ENCODE measurements at regions not wholly inside any gene's neighbourhood (a gene's known extent, or its start where the extent isn't known, plus 50 kb on each side); places are given as distances from the start of the nearest gene placed in this dataset.

DNA sequence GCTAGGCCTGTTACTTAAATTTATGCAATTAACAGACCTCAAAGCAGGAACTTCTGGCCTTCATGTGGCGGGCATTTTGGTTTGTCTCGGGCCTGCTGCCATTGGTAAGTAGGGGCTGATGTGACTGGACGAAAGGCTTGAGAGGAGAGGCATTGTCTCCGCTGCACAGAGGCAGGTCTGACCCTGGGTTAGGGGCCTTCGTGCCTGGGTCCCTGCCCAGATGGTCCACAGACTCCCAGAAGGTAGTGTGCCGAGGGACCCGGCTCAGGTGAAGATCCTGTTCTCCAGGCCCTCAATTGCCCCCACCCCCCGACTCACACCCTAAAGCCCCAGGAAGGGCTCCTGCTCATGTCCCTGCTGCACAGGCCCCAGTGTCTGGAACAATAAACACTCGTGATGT lies 764.9 kb downstream of the TMEM182 start:
- no peak for DNase-seq

DNA sequence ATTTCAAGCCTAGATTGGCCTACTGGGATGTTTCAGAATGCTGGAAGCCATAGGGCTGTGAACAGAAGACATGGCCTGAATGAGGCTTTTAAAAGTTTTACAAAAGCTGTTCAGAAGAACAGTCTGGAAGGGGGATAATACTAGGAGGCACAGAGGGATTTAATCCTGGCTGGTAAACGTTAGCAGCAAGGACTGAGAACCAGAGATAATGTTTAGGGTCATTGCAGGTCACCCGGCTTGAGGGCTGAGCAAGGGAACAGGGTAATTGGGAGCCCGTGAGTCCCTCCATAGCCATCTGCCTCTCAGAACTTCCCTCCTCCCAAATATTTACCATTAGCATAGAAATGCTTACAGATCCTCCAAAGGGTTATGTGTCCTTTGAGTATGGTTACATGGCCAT lies 765.4 kb downstream of the TMEM182 start:
- DNase-seq = no peak

DNA sequence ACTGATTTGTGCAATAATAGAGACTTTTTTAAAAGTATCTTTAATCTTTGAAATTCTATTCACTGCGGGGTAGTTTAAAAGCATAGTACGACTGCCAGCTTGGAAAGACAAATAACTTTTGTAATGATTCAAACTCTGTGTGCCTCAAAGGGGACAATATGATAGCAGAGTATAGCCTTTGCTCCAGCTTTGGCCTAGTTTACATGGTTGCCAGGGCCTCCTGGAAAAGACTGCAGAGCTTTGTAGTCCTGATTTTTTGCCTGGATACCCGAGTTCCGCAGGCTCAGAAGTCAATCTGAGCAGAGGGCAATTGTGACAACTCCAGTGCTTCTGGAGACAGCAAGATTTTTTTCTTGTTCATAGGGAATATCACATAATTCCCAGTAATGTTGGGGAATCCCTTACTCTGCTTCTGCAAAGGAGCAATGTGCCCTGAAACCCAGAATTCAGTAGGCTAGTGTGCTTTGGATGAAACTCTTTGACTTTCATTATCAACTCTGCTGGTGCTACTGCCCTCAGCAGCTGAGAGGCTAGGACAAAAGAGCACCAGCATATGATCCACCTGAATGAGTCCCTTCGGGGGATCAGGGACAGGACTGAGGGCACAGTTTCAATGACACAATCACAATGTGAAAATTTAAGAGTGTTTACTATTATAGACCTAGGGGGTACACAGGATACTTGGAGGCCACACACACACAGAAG lies 768.1 kb downstream of the TMEM182 start:
- no peak for DNase-seq

DNA sequence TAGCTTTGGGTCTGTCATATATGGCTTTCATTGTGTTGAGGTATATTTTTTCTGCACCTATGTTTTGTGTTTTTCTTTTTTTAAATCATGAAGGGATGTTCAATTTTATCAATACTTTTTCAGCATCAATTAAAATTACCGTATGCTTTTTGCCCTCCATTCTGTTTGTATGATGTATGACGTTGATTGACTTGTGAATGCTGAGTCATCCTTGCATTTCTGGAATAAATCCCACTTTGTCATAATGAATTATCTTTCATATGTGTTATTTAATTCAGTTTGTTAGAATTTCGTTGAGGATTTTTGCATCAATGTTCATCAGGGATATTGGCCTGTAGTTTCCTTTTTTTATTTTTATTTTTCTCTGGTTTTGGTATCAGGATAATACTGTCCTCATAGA lies 790.9 kb downstream of the TMEM182 start:
- DNase-seq = no peak

DNA sequence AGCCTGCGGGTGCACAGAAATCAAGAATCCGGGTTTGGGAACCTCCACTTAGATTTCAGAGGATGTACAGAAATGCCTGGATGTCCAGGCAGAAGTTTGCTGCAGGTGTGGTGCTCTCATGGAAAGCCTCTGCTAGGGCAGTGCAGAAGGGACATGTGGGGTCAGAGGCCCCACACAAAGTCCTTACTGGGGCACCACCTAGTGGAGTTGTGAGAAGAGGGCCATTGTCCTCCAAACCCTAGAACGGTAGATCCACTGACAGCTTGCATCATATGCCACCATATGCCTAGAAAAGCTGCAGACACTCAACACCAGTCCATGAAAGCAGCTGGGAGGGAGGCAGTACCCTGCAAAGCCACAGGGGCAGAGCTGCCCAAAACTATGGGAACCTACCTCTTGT lies 833.0 kb downstream of the TMEM182 start:
- no peak for DNase-seq

DNA sequence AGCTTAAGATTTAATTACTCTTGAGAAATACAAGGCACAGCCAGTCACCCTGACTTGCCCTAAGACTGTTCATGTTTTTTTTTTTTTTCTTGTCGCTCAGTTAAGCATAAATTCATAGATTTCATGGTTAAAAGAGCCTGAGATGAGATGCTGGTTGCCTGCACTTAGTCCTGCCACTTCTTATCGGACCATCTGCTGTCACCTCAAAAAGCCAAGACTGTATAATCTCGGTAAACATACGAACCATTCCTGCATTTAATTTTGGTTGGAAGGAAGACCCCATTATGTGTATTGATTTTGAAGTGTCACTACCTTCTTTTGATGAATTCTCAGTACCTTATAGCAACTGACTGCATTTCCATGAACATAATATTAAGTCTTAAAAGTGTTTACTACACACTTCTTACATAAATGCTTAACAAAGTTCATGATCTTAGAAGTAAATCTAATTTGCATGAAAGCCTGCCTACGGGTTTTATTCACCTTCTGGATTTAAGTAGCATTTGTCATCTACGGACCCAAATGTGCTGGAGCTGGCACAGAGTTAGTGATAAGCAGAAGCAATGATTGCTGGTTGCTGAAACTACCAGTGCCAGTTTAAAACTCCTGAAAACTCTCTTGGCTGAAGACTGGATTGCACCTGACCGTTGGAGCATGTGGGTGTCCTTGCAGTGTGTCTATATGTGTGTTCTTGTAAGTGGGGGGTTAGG lies 843.4 kb downstream of the TMEM182 start:
- DNase-seq = peak; percentile 69

DNA sequence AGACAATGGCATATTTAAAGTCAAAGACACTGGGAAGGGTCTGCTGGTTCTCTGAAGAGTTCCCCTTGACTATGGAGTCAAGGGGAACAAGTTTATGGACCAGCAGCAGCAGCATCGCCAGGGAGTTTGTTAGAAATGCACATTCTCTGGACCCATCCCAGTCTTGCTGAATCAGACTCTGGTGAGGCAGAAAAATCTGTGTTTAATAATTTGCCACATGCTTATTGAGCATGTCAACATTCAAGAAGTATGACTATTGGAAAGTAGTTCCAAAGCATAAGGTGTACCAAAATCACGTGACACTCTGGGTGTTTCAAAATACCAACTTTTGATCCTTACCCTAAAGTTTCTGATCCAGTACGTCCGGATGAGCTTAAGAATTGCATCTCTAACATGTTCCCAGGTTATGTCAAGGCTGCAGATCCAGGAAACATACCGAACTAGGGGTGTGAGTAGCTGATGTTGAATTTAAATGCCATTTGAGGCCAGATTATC lies 853.8 kb downstream of the TMEM182 start:
- DNase-seq = no peak

DNA sequence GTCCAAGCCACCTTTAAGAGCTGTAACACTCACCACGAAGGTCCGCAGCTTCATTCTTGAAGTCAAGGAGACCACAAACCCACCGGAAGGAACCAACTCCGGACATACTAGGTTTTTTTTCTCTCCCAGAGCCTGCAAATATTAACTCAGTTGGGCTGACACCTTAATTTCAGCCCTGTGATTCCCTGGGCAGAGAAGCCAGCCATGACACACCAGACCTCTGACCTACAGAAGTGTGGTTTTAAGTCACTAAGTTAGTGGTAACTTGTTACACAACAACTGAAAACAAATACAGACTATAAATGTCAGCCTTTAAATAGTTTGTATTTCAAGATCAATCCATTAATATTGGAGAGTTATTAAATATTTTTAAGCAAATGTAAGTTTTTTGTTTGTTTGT lies 855.1 kb downstream of the TMEM182 start:
- DNase-seq = no peak

DNA sequence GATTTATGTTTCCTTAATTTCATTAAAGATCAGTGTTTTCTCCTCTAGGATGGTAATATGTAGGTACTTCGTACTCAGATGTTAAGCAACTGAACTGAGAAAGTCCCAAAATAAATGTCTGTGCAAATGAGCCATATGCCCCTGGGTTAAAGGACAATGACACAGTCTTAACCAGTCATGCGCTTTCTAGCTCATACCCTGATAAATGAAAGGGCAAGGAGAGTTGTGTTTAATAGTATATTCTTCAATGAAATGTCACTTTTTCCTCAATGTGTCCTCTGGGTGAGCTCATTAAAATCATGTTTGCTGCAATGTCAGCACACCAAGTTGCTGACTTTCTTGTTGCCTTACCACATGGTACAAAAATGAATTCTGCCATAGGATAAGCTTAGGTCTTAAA lies 856.3 kb downstream of the TMEM182 start:
- no peak for DNase-seq

DNA sequence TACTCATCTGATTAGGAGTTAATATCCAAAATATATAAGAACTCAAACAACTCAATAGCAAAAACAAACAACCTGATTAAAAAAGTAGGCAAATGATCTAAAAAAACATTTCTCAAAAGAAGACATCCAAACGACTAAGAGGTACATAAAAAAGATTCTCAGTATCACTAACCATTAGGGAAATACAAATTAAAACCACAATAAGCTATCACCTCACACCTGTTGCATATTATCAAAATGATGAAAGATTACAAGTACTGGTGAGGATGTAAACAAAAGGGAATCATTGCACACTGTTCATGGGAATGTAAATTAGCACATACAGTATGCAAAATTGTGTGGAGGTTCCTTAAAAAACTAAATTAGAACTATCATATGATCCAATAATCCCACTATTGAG lies 865.5 kb downstream of the TMEM182 start:
- no peak for DNase-seq

DNA sequence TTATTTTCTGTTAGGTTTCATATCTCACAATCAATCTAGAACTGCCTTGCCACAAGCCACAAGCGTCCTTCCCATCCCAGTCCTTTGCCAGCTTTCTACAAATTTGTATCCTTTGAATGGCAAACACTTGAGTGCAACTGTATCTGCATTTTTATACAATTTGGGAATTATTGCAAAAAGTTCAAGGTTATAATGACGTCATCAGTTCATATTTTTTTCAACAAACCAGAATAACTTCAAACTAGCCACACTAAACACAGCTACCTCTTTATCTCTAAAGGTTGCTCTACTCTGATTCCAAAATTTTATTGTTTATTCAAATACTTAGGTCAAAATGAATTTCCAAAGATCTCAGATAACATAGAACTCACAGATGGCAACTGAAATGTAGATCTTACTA lies 877.1 kb downstream of the TMEM182 start:
- no peak for DNase-seq

DNA sequence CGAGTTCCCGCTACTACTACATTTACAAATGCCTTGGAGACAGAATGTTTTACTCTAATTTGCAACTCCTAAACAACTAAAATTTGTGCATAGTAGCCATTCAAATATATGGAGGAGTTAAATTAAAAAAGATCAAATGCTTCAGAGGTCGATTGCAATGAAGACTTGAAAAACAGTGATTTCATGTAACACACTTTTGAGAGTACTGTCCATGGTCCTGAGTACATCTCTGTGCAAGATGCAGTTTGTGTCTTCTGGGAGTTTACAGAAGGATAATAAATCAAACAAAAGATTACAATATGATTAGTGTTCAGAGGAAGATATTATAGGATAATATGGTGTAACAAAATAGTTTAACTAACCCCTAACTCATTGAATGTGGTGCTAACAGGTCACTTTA lies 894.7 kb downstream of the TMEM182 start:
- no peak for DNase-seq

DNA sequence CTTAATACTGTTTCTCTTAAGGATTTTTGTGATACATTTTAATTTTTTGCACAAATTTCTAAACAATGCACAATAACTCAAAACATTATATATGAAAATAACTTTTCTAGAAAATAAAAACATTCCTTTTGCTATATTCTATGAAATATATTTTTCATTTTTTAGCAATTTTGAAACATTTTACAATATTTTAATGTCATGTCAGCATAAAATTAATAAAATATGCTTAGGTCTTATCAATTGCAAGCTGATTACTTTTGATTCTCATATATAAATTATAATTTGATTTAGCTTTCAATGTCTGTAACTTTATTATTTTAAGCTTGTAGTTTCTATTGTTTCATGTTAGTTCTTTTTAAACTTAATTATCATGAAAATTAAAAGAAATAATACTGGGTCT lies 898.7 kb downstream of the TMEM182 start:
- DNase-seq = no peak

DNA sequence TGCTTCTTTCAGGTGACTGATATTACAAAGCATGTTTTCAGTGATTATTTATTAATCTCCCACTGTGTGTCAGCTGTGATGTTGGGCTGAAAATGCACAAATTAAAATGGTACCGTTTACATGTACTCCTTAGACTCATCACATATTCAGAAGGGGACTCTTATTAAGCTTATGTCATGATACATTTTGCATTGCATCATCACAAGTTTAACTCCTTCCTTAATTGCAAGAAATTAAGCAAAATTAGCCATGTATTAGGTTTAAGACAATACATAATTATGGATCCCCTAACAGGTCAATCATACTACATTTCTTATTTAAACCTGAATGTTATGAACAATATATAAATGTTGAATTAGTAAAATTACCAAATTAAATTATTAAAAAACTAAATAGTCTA lies 899.1 kb downstream of the TMEM182 start:
- DNase-seq = no peak

DNA sequence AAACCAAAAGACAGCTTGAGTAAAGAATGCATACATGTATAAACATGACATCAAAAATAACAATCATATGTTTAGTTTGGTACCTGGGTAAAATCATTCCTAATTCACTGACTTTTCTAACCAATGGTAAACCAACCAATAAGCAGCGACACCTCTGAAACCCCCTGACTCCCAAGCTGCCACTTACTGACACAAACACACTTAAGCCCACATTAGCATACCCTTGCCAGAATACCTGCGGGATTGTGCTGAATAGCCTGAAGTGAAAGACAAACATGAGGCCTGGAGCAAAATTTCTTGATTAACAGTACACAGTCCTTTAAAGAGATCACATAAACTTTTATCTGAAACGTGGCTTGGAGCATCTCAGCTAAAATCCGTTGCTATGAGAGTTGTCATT lies 902.9 kb downstream of the TMEM182 start:
- DNase-seq = no peak

DNA sequence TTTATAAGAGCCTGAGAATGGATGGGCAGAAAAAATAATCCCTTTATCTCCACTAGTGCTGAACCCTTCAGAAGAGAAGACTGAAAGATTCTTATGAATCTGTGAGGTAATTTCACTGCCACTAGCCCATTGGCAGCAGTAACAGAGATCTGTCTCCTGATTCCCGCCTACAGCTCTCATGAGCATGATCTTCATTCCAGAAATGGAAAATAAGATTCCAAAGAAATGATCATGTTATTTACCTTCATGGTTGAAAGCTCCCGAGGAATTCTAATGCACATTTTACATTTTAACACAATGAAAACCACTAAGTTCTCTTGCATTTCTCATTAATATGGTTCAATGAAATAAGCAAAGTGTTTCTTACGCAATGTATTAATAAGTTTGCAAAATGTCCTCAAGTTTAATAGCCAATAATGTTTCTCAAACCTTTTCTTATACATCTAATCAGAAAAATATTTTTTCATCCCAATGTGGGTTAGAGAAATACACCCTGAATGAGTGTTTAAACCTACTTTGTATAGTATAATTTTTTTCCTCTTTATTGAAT lies 905.6 kb downstream of the TMEM182 start:
- no peak for DNase-seq

DNA sequence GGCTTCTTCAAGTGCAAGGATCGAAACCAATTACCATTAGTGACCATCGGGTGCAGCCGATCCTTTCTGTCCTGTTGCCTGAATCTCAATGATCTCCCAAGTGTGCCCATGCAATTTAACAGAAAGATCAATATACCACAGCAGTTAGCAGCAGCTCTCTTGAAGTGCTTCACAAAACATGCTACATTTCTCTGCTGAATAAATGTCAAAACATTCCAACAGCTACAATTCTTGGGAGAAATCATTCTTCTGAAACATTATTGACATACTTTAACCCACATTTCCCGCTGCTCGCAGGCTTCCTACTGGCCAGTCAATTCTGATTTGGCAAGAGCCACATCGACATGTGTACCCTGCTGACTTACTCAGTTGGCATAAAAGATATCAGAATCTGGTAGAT lies 907.7 kb downstream of the TMEM182 start:
- DNase-seq = no peak

Measured in NCI-H2171 treated with DMSO at 0.1 percent for 48 hours (cell line).